ACHN (cell line): ENCODE measurements at regions not wholly inside any gene's neighbourhood (a gene's known extent, or its start where the extent isn't known, plus 50 kb on each side); places are given as distances from the start of the nearest gene placed in this dataset.
"Not testable (repeated sequence)": the region's sequence is repeated elsewhere in the genome, so short reads cannot be mapped to it uniquely, and the experiment has no call there.

Source experiments
- DNase-seq: peaks from one replicate; pipeline ENCODE4 v3.0.0-alpha.2; 2015
- in situ Hi-C: cut with HindIII; loops from 2 replicates; pipeline ENCODE4 v1.10.0; 2017; ENCODE audit warnings: low sequenced_read_pairs, low pct_ligation_motif_present, low pct_unique_long_range_greater_than_20kb

DNA sequence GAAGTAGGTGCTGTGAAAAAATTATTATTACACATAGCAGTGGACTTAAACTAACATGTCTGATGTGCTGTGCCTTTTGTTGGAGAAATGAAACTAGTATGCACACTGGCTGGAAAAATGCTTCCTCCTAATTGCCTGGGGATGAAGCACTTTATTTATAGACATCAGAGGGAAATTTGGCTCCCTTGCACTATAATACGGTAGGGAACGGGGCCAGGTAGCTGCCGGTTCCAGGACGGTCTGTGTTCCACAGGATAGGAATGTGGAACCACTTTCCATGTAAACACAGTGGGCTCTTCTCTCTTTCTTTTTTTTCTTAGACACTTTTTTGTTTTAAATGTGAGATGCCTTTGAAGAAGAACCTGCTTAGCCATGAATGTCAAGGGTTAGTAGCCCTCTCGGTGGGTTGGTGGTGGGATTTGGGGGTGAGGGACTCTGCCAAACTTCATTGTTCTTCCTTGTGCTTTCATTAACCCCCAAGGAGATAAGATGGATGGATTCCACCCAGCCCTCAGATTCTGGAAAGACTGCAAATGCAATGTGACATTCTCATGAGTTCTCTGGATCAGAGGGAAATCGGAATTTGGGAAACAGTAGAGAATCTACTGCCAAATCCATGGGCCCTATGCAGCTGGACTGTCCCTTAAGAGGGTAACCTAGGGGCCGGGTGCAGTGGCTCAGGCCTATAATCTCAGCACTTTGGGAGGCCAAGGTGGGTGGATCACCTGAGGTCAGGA lies 58.0 kb upstream of the GSC start:
- in situ Hi-C loops = no loop called here
- DNase-seq = no peak

DNA sequence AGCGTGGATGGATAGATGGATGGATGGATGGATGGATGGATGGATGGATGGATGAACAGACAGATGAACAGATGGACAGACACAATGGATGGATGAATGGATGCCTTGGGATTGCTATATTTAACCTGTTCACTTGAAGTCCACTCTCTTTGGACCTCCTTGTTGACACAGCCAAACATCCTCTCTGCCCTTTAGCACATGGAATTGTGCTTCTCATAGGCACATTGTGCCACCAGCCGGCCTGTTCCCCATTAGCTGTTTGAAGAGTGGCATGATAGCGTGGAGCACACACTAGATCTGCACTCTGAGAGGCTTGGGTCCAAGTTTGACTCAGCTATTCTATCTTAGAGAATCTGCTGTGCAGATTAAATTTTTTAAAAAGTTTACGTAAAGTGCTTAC lies 56.9 kb upstream of the GSC start:
- in situ Hi-C loops = no loop called here

DNA sequence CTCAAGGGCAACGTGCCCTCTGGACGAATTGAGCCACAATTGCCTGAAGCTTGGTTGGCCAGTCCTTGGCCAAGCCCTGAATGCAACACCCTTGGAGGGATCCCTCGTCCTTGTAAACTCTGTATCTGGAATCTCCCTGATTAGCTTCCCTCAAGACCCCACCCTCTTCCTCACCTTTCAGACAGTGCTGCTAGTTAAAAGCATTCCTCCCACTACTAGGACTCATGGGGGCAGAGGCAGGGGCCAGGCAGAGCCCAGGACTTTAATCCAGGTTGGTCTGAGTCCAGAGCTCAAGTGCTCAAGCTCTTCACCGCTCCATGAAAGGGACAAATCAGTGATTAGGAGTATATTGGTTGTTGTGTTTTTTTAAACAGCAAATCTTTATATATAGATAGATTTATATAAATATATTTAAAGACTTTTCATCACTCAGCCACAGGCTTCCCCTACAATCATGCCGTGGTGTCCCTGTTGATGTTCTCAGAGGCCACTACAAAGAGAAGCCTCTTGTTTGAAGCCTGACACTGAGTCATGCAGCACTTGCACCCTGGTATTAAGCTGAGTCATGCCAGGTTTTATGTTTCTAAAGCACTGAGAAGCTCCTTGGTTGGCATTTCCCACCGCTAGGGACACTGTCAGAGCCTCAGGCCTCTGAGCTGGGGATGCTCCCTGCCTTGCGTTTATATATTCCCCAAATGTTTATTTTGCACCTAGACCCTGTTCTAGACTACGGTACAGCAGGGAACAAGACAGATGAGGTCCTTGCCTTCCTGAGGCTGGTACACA lies 53.8 kb upstream of the GSC start:
- in situ Hi-C loops = no loop called here
- DNase-seq = peak; percentile 27

More for the DNA sequence above, 56.9 kb upstream of the GSC start:
- no peak for DNase-seq

DNA sequence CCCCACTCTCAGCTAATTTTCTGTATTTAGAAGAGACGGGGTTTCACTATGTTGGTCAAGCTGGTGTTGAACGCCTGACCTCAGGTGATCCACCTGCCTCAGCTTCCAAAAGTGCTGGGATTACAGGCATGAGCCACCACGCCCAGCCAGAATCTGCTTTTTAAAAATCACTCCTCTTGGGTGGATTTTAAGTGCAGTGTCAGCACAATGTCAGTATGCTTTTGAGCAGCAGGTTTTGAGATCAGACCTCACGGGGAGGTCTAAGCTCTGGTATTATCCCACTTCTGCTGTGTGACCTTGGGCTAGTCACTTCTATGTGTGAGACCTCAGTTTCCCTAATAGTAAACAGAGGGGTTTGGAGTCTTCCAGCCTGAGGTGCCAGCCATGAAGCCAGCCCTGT lies 51.8 kb upstream of the GSC start:
- in situ Hi-C loops = no loop called here
- DNase-seq = no peak

DNA sequence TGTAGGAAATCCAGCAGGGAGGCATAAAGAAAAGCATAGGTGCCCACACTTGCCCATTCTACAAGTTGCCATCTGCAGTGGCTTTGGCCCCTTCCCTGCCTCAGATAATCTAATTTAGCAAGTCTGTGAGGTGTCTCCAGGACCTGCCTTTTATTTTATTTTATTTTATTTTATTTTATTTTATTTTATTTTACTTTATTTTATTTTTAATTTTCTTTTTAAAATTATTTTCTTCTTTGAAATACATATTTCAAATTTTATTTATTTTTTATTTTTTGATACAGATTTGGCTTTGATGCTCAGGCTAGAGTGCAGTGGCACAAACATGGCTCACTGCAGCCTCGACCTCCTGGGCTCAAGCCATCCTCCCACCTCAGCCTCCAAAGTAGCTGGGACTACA lies 51.0 kb upstream of the GSC start:
- in situ Hi-C loops, DNase-seq: not testable (repeated sequence)
